SW480 (cell line): ENCODE measurements at regions not wholly inside any gene's neighbourhood (a gene's known extent, or its start where the extent isn't known, plus 50 kb on each side); places are given as distances from the start of the nearest gene placed in this dataset.

Experiments
- DNase-seq: peaks from one replicate; pipeline ENCODE4 v3.0.0-alpha.2; 2016; ENCODE audit warnings: low spot score

DNA sequence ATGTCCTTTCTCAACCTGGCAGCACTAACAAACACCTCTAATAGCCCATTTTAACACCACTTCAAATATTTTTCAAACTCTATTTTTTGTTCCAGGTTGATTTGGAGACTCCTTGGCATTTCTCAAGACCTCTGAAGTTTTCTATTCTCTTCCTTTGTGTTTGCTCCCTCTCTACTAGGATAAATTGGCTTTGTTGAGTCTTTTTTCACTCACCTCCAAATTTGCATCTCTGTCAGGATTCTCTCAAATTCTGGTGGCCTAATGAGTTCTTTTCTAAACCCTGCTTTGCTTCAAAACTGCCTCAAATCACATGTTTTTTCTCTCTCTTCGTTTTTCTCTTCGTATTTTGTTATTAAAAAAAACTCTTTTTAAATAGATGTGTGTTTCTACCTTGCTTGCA lies 582.2 kb upstream of the ADGRL4 start:
- DNase-seq = no peak

- DNase-seq = no peak
Observed at GRCh38 chr1:79587229-79587628, 580.7 kb upstream of the ADGRL4 start.

GRCh38 chr1:79585801-79586200 lies 579.3 kb upstream of the ADGRL4 start:
- DNase-seq = no peak

DNA sequence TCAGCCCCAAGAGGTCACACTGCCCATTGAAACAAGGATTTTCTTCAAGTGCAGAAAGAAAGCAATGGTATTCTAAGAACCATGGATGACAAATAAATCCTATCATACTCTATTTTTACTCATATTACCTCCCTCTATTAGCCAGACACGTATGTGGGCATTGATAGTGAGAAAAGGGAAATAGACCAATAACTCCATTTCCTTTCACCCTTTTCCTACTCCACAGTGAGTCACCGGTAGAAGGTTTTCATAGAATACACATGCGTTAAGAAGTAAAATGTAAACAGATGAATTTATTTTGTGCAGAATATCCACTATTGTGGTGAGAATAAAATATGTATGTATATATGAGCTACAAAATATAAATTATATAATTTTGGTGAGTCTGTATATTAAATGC lies 568.9 kb upstream of the ADGRL4 start:
- no peak for DNase-seq

GRCh38 chr1:79568411-79568810 lies 561.9 kb upstream of the ADGRL4 start:
- no peak for DNase-seq

DNA sequence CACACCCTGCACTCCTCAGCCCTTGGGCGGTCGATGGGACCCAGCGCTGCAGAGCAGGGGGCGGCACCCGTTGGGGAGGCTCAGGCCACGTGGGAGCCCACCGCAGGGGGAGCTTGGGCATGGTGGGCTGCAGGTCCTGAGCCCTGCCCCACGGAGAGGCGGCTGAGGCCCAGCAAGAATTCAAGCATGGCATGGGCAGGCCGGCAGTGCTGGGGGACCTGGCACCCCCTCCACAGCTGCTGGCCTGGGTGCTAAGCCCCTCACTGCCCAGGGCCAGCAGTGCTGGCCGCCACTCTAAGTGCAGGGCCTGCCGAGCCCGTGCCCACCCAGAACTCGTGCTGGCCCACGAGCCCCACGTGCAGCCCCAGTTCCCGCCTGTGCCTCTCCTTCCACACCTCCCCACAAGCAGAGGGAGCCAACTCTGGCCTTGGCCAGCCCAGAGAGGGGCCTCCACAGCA lies 555.0 kb upstream of the ADGRL4 start:
- DNase-seq = no peak

- no peak for DNase-seq
Observed at GRCh38 chr1:79556189-79556588, 549.7 kb upstream of the ADGRL4 start.

DNA sequence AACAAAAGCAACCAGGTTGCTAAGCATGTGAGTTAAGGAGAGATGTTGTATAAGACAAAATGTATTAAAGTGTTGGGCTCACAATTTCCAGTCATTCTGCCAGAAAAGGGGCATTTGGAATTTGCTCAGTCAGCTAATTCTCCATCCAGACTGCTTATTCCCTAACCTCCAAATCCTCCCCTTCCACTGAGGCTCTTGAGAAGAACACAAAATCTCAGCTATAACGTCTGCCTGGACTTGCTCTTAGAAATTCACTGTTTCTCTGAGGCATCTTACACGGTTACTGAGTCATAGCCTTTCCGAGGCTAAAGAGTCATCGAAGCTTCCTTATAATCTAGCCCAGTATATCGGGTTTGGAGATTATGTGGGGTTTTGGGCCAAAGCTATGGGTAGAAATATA lies 548.2 kb upstream of the ADGRL4 start:
- DNase-seq = no peak

GRCh38 chr1:79551321-79551720 lies 544.8 kb upstream of the ADGRL4 start:
- DNase-seq = no peak

DNA sequence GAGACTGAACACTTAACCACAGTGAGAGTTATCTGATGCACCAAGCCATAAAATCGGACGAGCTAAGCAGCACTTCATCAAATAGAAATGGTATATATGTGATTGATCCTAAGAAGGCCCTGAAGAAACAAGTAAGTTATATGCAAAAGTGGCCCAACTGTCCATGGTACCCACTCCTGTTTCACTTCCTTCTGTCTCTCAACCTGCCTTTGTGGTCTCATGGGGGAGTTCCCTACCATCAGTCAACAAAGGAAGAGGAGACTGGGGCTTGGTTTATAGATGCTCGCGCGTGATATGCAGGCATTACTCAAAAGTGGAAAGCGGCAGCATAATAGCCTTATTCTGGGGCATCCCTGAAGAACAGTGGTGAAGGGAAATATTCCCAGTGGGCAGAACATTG lies 543.9 kb upstream of the ADGRL4 start:
- no peak for DNase-seq

GRCh38 chr1:79549201-79549600 lies 542.7 kb upstream of the ADGRL4 start:
- no peak for DNase-seq

DNA sequence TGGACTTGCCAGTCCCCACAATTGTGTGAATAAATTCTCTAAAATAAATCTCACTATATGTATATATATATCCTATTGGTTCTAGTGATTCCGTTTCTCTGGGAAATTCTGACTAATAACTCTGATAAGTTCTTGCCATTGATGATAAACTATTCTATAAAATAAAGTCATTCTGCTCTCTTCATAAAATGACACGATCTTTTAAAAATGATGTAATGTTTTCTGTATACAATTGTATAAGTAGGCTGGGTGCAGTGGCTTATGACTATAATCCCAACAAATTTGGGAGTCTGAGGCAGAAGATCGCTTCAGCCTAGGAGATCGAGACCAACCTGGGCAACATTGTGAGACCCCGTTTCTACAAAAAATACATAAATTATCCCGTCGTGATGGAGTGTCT lies 541.0 kb upstream of the ADGRL4 start:
- no peak for DNase-seq

DNA sequence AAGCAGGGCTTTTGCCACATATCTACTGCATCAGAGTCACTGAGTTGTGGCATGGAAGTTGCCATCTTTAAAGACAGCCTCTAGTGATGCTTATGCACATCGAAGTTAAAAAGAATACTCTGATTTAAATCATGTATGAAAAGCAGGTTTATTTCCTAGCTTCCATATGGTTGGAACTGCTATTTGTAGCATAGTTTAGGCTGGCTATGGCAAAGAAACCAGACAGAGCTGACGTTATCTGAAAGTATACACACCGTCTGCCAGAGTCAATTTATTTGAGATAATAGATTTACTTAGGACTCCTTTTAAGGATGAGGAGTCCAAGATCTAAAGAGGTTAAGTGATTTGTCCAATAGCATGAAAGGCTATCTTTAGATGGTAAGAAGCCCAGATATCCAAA lies 536.9 kb upstream of the ADGRL4 start:
- DNase-seq = no peak

DNA sequence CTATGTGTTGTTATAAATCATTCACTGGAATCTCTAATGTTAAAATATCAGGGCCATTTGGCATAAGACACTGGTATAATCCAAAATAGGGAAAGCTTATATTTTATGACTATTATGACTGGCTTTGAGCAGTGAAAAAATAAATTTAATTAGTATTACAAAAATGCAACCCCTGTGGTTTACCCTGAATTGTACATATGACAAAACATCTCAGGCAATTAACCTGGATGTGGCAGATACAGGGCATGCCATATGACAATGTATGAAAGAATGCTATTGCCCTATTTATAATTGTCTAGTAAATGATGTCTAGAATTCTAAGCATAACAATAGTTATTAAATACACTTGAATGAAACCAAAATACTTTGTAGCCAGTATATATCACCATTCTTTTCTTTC lies 532.5 kb upstream of the ADGRL4 start:
- DNase-seq = no peak

DNA sequence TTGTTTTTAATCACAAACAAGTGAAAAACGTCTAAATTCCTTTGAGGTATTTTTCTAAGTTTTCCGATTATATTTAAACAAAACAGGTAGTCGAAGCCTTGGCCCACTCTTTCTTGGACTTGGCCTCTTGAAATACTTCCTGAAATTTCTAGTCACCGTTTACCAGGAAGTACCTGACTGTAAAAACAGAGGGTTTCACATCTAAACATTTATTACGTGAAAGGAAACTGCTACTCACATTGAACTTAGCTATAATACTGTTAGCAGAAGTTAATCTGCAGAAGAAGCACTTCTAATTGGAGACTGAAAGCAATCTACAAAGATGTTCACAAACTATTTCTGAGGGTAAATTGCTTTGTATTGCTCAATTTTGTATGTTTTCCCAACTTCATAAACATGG lies 526.0 kb upstream of the ADGRL4 start:
- DNase-seq = no peak

- DNase-seq = no peak
Observed at GRCh38 chr1:79531790-79532189, 525.3 kb upstream of the ADGRL4 start.

DNA sequence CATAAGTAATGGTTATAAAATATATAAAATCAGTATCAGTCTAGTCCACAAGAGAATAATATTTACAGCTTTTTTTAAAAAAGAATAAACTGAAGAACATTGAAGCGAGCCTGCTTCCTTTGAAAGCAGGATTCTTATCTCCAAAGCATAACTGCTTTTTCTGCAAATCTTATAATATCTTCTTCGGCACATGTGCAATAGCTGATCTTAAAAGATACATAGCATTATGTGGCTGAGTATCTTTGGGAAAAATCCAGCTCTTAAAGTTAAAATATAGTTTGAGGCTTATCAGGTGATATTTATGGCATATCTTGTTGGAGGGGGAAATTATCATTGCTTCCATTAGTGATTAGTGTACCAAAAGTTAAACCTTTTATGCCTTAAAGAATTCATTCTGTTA lies 523.9 kb upstream of the ADGRL4 start:
- no peak for DNase-seq

- DNase-seq = no peak
Observed at GRCh38 chr1:79530055-79530454, 523.5 kb upstream of the ADGRL4 start.

GRCh38 chr1:79524126-79524525 lies 517.6 kb upstream of the ADGRL4 start:
- DNase-seq = no peak

DNA sequence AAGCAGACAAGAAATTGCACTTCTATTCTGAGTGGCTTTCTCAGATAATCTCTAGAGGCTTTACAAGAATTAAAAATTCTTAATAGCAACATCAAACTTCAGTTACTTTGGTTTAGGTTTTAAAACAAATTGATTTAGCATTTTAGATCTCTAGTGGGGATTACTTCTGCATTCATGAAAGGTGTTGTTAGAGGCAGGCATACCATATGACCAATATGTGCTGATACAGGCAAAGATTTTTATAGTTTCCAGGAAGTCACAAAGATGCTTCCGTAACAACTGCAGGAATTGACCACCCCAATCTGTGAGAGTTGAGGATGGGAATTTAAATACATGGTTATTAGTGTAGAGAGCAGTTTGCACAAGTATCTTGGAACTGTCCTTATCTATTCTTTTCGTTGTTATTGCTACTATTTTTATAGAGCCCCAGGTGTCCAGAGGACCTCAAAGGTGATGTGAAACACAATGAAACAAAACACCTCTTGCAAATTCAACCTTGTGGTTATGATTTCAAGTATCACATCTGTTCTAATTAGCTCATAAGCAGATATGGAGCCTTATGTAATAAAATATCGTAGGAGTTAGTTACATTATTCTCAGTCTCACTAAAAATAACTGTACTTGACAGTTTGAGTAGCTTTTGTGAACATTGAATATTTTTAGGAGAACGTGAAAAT lies 512.7 kb upstream of the ADGRL4 start:
- no peak for DNase-seq

DNA sequence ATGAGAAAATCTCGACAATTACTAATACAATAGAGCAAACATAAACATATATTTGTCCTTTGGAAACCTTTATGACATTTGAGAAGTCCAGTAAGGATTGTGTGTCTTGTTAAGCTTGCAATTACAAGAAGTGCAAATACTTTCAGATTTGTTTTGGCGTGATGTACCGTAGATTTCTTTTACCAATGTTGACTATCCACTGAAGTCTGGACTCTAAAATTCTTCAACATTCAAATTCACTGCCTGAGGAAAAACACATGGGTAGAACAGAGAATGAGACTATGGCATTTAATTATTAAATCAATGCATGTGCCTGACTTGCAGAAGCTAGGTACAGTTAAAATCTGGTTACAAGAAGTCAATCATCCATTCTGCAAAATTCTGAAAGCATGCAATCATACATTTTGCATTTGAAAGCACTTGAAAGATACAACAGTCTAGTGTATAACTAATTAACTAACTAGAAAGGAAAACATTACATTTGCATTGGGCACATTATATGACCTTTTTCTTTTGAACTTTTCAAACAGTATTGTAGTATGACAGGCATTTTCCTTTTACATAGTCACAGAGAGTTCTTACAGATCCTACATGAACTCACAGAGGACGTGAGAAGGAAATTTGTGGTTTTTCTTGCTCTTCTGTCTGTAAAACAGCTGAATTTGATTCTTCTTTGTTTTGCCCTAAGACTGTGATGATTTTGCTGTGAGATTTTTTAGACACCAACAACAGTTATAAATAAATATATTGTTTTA lies 511.1 kb upstream of the ADGRL4 start:
- DNase-seq = no peak

- no peak for DNase-seq
Observed at GRCh38 chr1:79507770-79508169, 501.2 kb upstream of the ADGRL4 start.

- DNase-seq = no peak
Observed at GRCh38 chr1:79501153-79501552, 494.6 kb upstream of the ADGRL4 start.

GRCh38 chr1:79499541-79499940 lies 493.0 kb upstream of the ADGRL4 start:
- no peak for DNase-seq
